Tibial artery (tissue), 4 donors: ENCODE measurements at regions not wholly inside any gene's neighbourhood (a gene's known extent, or its start where the extent isn't known, plus 50 kb on each side); places are given as distances from the start of the nearest gene placed in this dataset.
"Not testable (repeated sequence)": the region's sequence is repeated elsewhere in the genome, so short reads cannot be mapped to it uniquely, and the experiment has no call there.

Experiments
- DNase-seq, 2 donors: peaks; one replicate each; pipeline ENCODE4 v3.0.0-alpha.2; 2019
- H3K27ac ChIP-seq, 2 donors: fragments of 200-600 bp; sonication (generic) in 1 of 2; 1 replicate in 1 of 2; 2 replicates in 1 of 2; pipeline ENCODE4 v1.5.1; 2018 to 2019; ENCODE audit warnings: mild to moderate bottlenecking in 1 of 2
- H3K27me3 ChIP-seq, 2 donors: fragments of 200-600 bp; sonication (generic) in 1 of 2; one replicate each; pipeline versions ENCODE4 v1.5.1 to v1.6.0; 2016 to 2019
- H3K36me3 ChIP-seq, 3 donors: fragments of 200-600 bp; sonication (generic) in 2 of 3; one replicate each; pipeline ENCODE4 v1.5.1; 2016 to 2019; ENCODE audit warnings: mild to moderate bottlenecking in 2 of 3
- H3K4me1 ChIP-seq, 4 donors: fragments of 200-600 bp; sonication (generic) in 2 of 4; 1 replicate in 3 of 4; 2 replicates in 1 of 4; pipeline ENCODE4 v1.5.1; 2016 to 2019
- H3K4me3 ChIP-seq, 2 donors: fragments of 200-600 bp; sonication (generic) in 1 of 2; 1 replicate in 1 of 2; 2 replicates in 1 of 2; pipeline ENCODE4 v1.5.1; 2018 to 2019; ENCODE audit warnings: mild to moderate bottlenecking in 2 of 2
- H3K9me3 ChIP-seq, 3 donors: fragments of 200-600 bp; sonication (generic) in 1 of 3; one replicate each; pipeline ENCODE4 v1.5.1; 2016 to 2019
- CTCF ChIP-seq, 2 experiments: fragments of 200-600 bp in 1 of 2; fragments of 450-650 bp in 1 of 2; IDR thresholded peaks; one replicate each; pipeline ENCODE4 v1.5.1; 2017 to 2019; ENCODE audit warnings: antibody characterized with exemption in 2 of 2, mild to moderate bottlenecking in 1 of 2, moderate library complexity in 1 of 2
- intact Hi-C: fragments of 100-400 bp; cut with DNase I; formaldehyde crosslinking; loops from one replicate; pipeline ENCODE4 v1.15.0; 2023; ENCODE audit warnings: low total_unique reads

- H3K27me3 ChIP-seq: no peaks in the 10 kb centered on the region
- H3K4me1 ChIP-seq: peaks cover 0 to 18% (median 3%) of the 10 kb centered on the region in 4 donors
- no peak overlapping the region for H3K4me3 ChIP-seq
- DNase-seq: no peak
- TF ChIP-seq CTCF (IDR thresholded peaks at IDR 0.05): no peak
- no peaks in the 10 kb centered on the region for H3K9me3 ChIP-seq
- H3K36me3 ChIP-seq: no peaks in the 10 kb centered on the region
- intact Hi-C loops: no loop called here
- H3K27ac ChIP-seq: peak overlapping the region in 1 of 2 donors; percentile 16
These were observed 233.3 kb downstream of the TINAG start for GRCh38 chr6:54541541-54541940.

GRCh38 chr6:54559136-54559535 is 250.9 kb downstream of the TINAG start:
- DNase-seq: no peak
- intact Hi-C loops: no loop called here
- peaks cover 0 to 10% (median 0%) of the 10 kb centered on the region in 3 donors for H3K9me3 ChIP-seq
- H3K27me3 ChIP-seq: no peaks in the 10 kb centered on the region
- no peak overlapping the region for H3K4me3 ChIP-seq
- no peak for TF ChIP-seq CTCF (IDR thresholded peaks at IDR 0.05)
- no peaks in the 10 kb centered on the region for H3K4me1 ChIP-seq
- no peak overlapping the region for H3K27ac ChIP-seq
- no peaks in the 10 kb centered on the region for H3K36me3 ChIP-seq

GRCh38 chr6:54564188-54564587 is 255.9 kb downstream of the TINAG start:
- H3K9me3 ChIP-seq, H3K27me3 ChIP-seq, DNase-seq, intact Hi-C loops, H3K4me3 ChIP-seq, H3K36me3 ChIP-seq, H3K4me1 ChIP-seq, H3K27ac ChIP-seq: not testable (repeated sequence)

GRCh38 chr6:54574671-54575070 is 266.4 kb downstream of the TINAG start:
- no peak for DNase-seq
- no peaks in the 10 kb centered on the region for H3K36me3 ChIP-seq
- no peak overlapping the region for H3K4me3 ChIP-seq
- no peak for TF ChIP-seq CTCF (IDR thresholded peaks at IDR 0.05)
- intact Hi-C loops: no loop called here
- H3K9me3 ChIP-seq: no peaks in the 10 kb centered on the region
- peaks cover 0 to 9% (median 0%) of the 10 kb centered on the region in 4 donors for H3K4me1 ChIP-seq
- H3K27ac ChIP-seq: no peak overlapping the region
- no peaks in the 10 kb centered on the region for H3K27me3 ChIP-seq

- H3K27me3 ChIP-seq: no peaks in the 10 kb centered on the region
- no peaks in the 10 kb centered on the region for H3K36me3 ChIP-seq
- H3K9me3 ChIP-seq: no peaks in the 10 kb centered on the region
- DNase-seq: no peak
- no peak overlapping the region for H3K27ac ChIP-seq
- intact Hi-C loops: no loop called here
- no peak overlapping the region for H3K4me3 ChIP-seq
- peaks cover 0 to 9% (median 0%) of the 10 kb centered on the region in 4 donors for H3K4me1 ChIP-seq
- TF ChIP-seq CTCF (IDR thresholded peaks at IDR 0.05): no peak
These were observed 268.3 kb upstream of the FAM83B start for GRCh38 chr6:54578261-54578660.

- Histone ChIP-seq H3K27me3 (no peaks in the 10 kb centered on the region), H3K4me3 (no peak overlapping the region), H3K9me3 (no peaks in the 10 kb centered on the region), H3K36me3 (no peaks in the 10 kb centered on the region), H3K4me1 (peaks cover 0 to 9% (median 0%) of the 10 kb centered on the region in 4 donors), H3K27ac (no peak overlapping the region)
- no peak for TF ChIP-seq CTCF (IDR thresholded peaks at IDR 0.05)
- no peak for DNase-seq
- intact Hi-C loops: no loop called here
These were observed 267.6 kb upstream of the FAM83B start for GRCh38 chr6:54579011-54579410.
